SK-N-SH (cell line): ENCODE measurements at regions not wholly inside any gene's neighbourhood (a gene's known extent, or its start where the extent isn't known, plus 50 kb on each side); places are given as distances from the start of the nearest gene placed in this dataset.

Experiments used
- CTCF ChIA-PET: fragments of 300-600, 350-600 bp; formaldehyde crosslinking; extraction: SDS; loops from one replicate; lab custom pipeline; 2021; lab: Yijun Ruan, JAX
- POLR2A ChIA-PET: fragments of 350-600 bp; sonication (Branson Sonifier 250); formaldehyde crosslinking; extraction: SDS; loops from one replicate; lab custom pipeline; 2020; ENCODE audit warnings: antibody characterized with exemption, inconsistent platforms; lab: Yijun Ruan, JAX
- DNase-seq: peaks from one replicate; pipeline ENCODE4 v3.0.0; 2012
- H2AFZ ChIP-seq: fragments of 200-600 bp; sonication (generic); 2 replicates; pipeline ENCODE4 v1.8.1; 2016; ENCODE audit warnings: antibody characterized with exemption, mild to moderate bottlenecking, low read depth
- H3F3A ChIP-seq: fragments of 200-600 bp; sonication (generic); replicated peaks from 2 replicates; pipeline ENCODE3; 2016; ENCODE audit warnings: antibody characterized with exemption, mild to moderate bottlenecking; ENCODE audit not compliant: insufficient read depth
- H3K27ac ChIP-seq, 2 experiments: fragments of 200-500 bp in 1 of 2; fragments of 200-600 bp in 1 of 2; sonication (Bioruptor generic) in 1 of 2; sonication (generic), shearing (Covaris generic) in 1 of 2; 2 replicates each; pipeline versions ENCODE4 v1.5.1 to v1.6.1; 2014 to 2016; ENCODE audit warnings: low read depth in 2 of 2, inconsistent platforms in 1 of 2, low read length in 1 of 2, mild to moderate bottlenecking in 1 of 2, mixed read lengths in 1 of 2
- H3K27me3 ChIP-seq: fragments of 200-600 bp; sonication (generic), shearing (Covaris generic); 2 replicates; pipeline ENCODE4 v1.6.1; 2016; ENCODE audit warnings: mixed run types; ENCODE audit not compliant: insufficient read depth
- H3K36me3 ChIP-seq, 2 experiments: fragments of 200-500 bp in 1 of 2; fragments of 200-600 bp in 1 of 2; sonication (Bioruptor generic) in 1 of 2; sonication (generic) in 1 of 2; replicated peaks in 1 of 2; 2 replicates each; pipeline versions ENCODE3 to v1.5.1; 2014 to 2016; ENCODE audit warnings: low read length in 1 of 2, mild to moderate bottlenecking in 1 of 2; ENCODE audit not compliant: insufficient read depth in 2 of 2, control insufficient read depth in 1 of 2
- H3K4me1 ChIP-seq, 2 experiments: fragments of 200-500 bp in 1 of 2; fragments of 200-600 bp in 1 of 2; sonication (Bioruptor generic) in 1 of 2; sonication (generic), shearing (Covaris generic) in 1 of 2; 2 replicates each; pipeline versions ENCODE4 v1.5.1 to v1.6.1; 2014 to 2016; ENCODE audit warnings: low read depth in 1 of 2, low read length in 1 of 2, mixed run types in 1 of 2; ENCODE audit not compliant: insufficient read depth in 2 of 2, control insufficient read depth in 1 of 2
- H3K4me2 ChIP-seq: fragments of 200-600 bp; sonication (generic), shearing (Covaris generic); 2 replicates; pipeline ENCODE4 v1.6.1; 2017; ENCODE audit warnings: mixed run types
- H3K4me3 ChIP-seq, 2 experiments: fragments of 200-500 bp in 1 of 2; fragments of 200-600 bp in 1 of 2; sonication (Bioruptor generic) in 1 of 2; sonication (generic), shearing (Covaris generic) in 1 of 2; 2 replicates each; pipeline versions ENCODE4 v1.5.1 to v1.8.1; 2014 to 2016; ENCODE audit warnings: low read depth in 2 of 2, inconsistent platforms in 1 of 2, low read length in 1 of 2, mild to moderate bottlenecking in 1 of 2, mixed read lengths in 1 of 2, moderate library complexity in 1 of 2
- H3K79me2 ChIP-seq: fragments of 200-600 bp; sonication (generic); 2 replicates; pipeline ENCODE4 v1.8.1; 2017; ENCODE audit warnings: mild to moderate bottlenecking; ENCODE audit not compliant: insufficient read depth
- H3K9ac ChIP-seq: fragments of 200-600 bp; sonication (generic); 2 replicates; pipeline ENCODE4 v1.6.1; 2017; ENCODE audit warnings: mixed run types
- H3K9me2 ChIP-seq: fragments of 200-600 bp; sonication (generic); 2 replicates; pipeline ENCODE4 v1.6.1; 2017; ENCODE audit warnings: mixed run types
- H3K9me3 ChIP-seq: fragments of 200-600 bp; sonication (generic); 2 replicates; pipeline ENCODE4 v1.6.1; 2017; ENCODE audit warnings: mixed run types, mild to moderate bottlenecking, moderate library complexity
- H4K20me1 ChIP-seq: fragments of 200-600 bp; sonication (generic); 2 replicates; pipeline ENCODE4 v1.6.1; 2017; ENCODE audit warnings: mild to moderate bottlenecking, mixed run types; ENCODE audit not compliant: insufficient read depth
- CHD2 ChIP-seq: fragments of 150-350 bp; IDR thresholded peaks from 2 replicates; pipeline ENCODE4 v1.6.1; 2018; ENCODE audit warnings: low read length; ENCODE audit not compliant: partially characterized antibody
- CTCF ChIP-seq: fragments of 200-600 bp; sonication (generic); IDR thresholded peaks from 2 replicates; pipeline ENCODE4 v1.6.1; 2017; ENCODE audit warnings: antibody characterized with exemption, mild to moderate bottlenecking, moderate library complexity
- ELF1 ChIP-seq: IDR thresholded peaks from 2 replicates; pipeline ENCODE4 v1.4.0; 2012
- GATA2 ChIP-seq: sonication (generic); formaldehyde crosslinking; IDR thresholded peaks from 2 replicates; pipeline ENCODE4 v1.5.0; 2020; ENCODE audit warnings: mild to moderate bottlenecking, missing genetic modification reagents
- MAX ChIP-seq: IDR thresholded peaks from 2 replicates; pipeline ENCODE4 v1.4.0; 2012; ENCODE audit warnings: low read depth
- RAD21 ChIP-seq: IDR thresholded peaks from 2 replicates; pipeline ENCODE4 v1.6.1; 2012; ENCODE audit warnings: mild to moderate bottlenecking, low read length
- SIN3A ChIP-seq: IDR thresholded peaks from 2 replicates; pipeline ENCODE4 v1.6.1; 2012; ENCODE audit warnings: low read depth, mild to moderate bottlenecking, low read length, moderate library complexity, borderline replicate concordance
- TAF1 ChIP-seq: IDR thresholded peaks from 2 replicates; pipeline ENCODE4 v1.6.1; 2012; ENCODE audit warnings: low read depth, mild to moderate bottlenecking, low read length, moderate library complexity, borderline replicate concordance
- TCF12 ChIP-seq: IDR thresholded peaks from 2 replicates; pipeline ENCODE4 v1.4.0; 2012
- whole genome bisulfite sequencing: methylation state at CpG from one replicate; pipeline ENCODE4 v1.1.6; 2017; ENCODE audit warnings: low lambda C conversion rate; 5-methylcytosine and 5-hydroxymethylcytosine counted together

DNA sequence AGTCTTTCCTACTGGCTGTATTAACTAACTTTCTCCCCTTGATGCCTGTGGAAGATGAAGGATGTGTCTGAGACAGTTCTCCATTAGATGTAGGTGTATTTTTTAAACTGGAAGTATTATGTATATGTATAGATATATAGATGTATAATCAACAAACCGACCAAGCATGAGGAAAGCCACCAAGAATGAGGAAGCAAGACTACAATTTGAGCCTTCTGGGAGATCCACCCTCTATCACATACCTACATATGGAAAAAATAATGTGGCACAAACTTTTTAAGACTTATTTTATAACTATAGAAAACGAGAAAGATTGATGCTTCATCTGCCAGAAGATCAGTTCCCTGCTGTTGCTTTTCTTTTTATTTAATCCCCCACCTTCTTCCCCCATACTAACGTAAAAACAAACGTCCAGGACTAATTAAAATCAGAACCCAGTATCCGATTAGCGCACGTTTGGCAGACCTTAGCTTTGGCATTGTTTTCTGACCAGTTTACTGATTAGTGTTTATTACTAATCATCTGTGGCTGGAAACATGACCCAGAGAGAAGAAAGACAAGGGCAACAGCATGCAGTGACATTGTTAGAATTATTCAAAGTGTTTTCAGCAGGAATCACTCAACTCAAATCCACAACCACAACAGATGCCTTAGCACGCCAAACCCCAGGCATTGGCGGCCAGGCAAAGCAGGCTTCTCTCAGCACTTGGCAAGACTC, 490.2 kb downstream of the EBF1 start:
- Histone ChIP-seq H3K4me2 (no peak overlapping the region), H3K27me3 (no peaks in the 10 kb centered on the region), H2AFZ (no peak overlapping the region), H4K20me1 (no peaks in the 10 kb centered on the region), H3K9me3 (no peaks in the 10 kb centered on the region), H3K9ac (no peak overlapping the region), H3K79me2 (no peaks in the 10 kb centered on the region), H3K4me1 (no peaks in the 10 kb centered on the region), H3K9me2 (no peaks in the 10 kb centered on the region), H3K4me3 (no peak overlapping the region), H3F3A (no peaks in the 10 kb centered on the region), H3K36me3 (no peaks in the 10 kb centered on the region), H3K27ac (no peak overlapping the region)
- no peak for DNase-seq
- ChIA-PET POLR2A (no interaction called here), CTCF (interaction anchor here (0.9 kb wide), 1 partner anchor 13 kb away, joined by 3 read pairs; no protein-coding TSS in a partner anchor)
- TF ChIP-seq MAX (no peak), RAD21 (no peak), CHD2 (no peak), ELF1 (no peak)
- WGBS: 28% methylated on average over 9 of the region's 9 CpGs

DNA sequence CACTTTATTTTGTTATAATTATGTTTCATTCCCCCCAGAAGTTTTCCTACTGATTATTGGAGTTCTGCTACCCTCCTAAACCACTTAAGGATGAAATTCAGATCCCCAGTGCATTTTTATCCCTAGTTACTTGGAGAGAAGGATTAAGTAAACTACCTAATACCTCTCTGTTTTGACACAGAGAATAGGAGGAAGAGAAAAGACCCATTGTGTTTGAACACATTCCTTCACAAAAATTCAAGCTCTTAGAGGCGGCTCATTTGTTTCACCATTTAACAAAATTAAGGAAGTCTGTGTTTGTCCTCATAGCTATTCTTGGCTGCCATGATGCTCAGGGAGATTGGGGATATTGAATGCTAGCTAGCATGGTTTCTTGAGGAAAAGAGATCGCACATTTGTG, 492.6 kb downstream of the EBF1 start:
- no peak for DNase-seq
- Histone ChIP-seq H3K79me2 (no peaks in the 10 kb centered on the region), H3K4me2 (no peak overlapping the region), H3K27me3 (no peaks in the 10 kb centered on the region), H3K4me3 (no peak overlapping the region), H3K4me1 (no peaks in the 10 kb centered on the region), H2AFZ (no peak overlapping the region), H3F3A (no peaks in the 10 kb centered on the region), H3K9ac (no peak overlapping the region), H3K36me3 (no peaks in the 10 kb centered on the region), H4K20me1 (no peaks in the 10 kb centered on the region), H3K27ac (no peak overlapping the region), H3K9me2 (no peaks in the 10 kb centered on the region), H3K9me3 (no peaks in the 10 kb centered on the region)
- TF ChIP-seq SIN3A (no peak), CTCF (no peak), RAD21 (no peak), GATA2 (CRISPR knock-in tag) (no peak), TCF12 (no peak), TAF1 (no peak)
- ChIA-PET POLR2A (no interaction called here), CTCF (interaction anchor here (1.8 kb wide), 2 partner anchors 24 to 432 kb away, joined by 4 read pairs; no protein-coding TSS in a partner anchor)
- 47% methylated on average over 2 of the region's 2 CpGs for WGBS

DNA sequence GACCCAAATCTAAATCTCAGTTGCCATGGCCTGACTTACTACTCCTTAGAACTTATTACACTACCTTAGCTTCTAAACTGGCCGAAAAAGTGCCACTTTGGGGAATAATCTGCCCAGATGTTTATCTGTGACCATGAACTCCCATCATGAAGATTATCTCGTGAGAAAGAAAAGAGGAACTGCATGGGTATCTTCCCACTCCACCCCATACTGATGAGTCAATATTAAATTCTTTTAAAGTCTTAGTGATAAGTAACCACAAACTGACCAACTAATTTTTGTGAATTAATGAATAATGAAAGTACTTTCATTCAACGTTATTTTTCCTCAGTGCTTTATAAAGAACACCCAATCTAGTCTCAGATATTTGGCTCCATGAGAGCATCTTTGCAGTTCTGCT, 493.5 kb downstream of the EBF1 start:
- H4K20me1 ChIP-seq: no peaks in the 10 kb centered on the region
- 7% methylated on average over 3 of the region's 3 CpGs for WGBS
- H3K4me3 ChIP-seq: no peak overlapping the region
- no peak overlapping the region for H3K4me2 ChIP-seq
- H3K4me1 ChIP-seq: no peaks in the 10 kb centered on the region
- H2AFZ ChIP-seq: no peak overlapping the region
- no peaks in the 10 kb centered on the region for H3K27me3 ChIP-seq
- no peak for DNase-seq
- no peaks in the 10 kb centered on the region for H3K79me2 ChIP-seq
- no peaks in the 10 kb centered on the region for H3F3A ChIP-seq
- H3K9me3 ChIP-seq: no peaks in the 10 kb centered on the region
- TF ChIP-seq TCF12 (no peak), MAX (no peak)
- ChIA-PET CTCF (interaction anchor here (1.8 kb wide), 1 partner anchor 431 kb away, joined by 4 read pairs; no protein-coding TSS in a partner anchor), POLR2A (no interaction called here)
- H3K27ac ChIP-seq: no peak overlapping the region
- H3K9ac ChIP-seq: no peak overlapping the region
- no peaks in the 10 kb centered on the region for H3K36me3 ChIP-seq
- H3K9me2 ChIP-seq: no peaks in the 10 kb centered on the region
